ENCODE measurements at regions not wholly inside any gene's neighbourhood (a gene's known extent, or its start where the extent isn't known, plus 50 kb on each side); places are given as distances from the start of the nearest gene placed in this dataset.

GRCh38 chr9:88799541-88800328, 191.5 kb upstream of the S1PR3 start:
- TF ChIP-seq CTCF (IDR thresholded peaks at IDR 0.05) (no peak), POLR2AphosphoS5 (IDR thresholded peaks at IDR 0.05) (no peak), EP300 (IDR thresholded peaks at IDR 0.05) (no peak)

Data from gastroesophageal sphincter (tissue), 3 donors.